Right lobe of liver (tissue), 4 donors: ENCODE measurements at regions not wholly inside any gene's neighbourhood (a gene's known extent, or its start where the extent isn't known, plus 50 kb on each side); places are given as distances from the start of the nearest gene placed in this dataset.

Source experiments
- POLR2A ChIP-seq: fragments of 450-650 bp; IDR thresholded peaks from one replicate; pipeline ENCODE4 v1.6.1; 2017; ENCODE audit warnings: antibody characterized with exemption, mild to moderate bottlenecking
- TF ChIP-seq, protein P1 (sequence below), 4 donors: fragments of 200-600 bp in 3 of 4; fragments of 450-650 bp in 1 of 4; IDR thresholded peaks; one replicate each; pipeline versions ENCODE4 v1.5.1 to v1.8.0; 2016 to 2022; ENCODE audit warnings: antibody characterized with exemption in 4 of 4, mild to moderate bottlenecking in 2 of 4
- donor health status: DM: no; HTN: no; CAD: no.
- donor health status: DM: no; HTN: no; CAD: no.
- donor health status: DM: no; HTN: yes; CAD: no.

DNA sequence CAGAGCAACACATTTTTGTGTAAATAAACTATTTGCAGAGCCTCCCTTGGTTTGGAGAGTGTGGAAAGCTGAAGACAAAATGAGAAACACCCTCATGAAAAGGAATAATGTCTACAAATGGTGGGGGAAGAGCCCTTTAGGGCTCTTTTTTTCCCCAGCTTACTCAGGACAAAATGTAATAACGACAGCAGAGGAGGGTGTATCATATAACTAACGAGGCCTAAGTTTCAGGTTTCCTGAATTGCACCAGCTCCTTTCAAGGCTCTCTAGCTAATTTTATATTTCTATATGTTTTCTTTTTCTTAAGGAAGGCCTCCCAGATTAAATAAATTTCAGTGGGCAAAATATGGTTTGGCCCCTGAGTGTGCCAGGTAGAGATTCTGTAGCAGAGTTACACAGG is 116.3 kb downstream of the FEM1C start:
- TF ChIP-seq, protein P1, sequence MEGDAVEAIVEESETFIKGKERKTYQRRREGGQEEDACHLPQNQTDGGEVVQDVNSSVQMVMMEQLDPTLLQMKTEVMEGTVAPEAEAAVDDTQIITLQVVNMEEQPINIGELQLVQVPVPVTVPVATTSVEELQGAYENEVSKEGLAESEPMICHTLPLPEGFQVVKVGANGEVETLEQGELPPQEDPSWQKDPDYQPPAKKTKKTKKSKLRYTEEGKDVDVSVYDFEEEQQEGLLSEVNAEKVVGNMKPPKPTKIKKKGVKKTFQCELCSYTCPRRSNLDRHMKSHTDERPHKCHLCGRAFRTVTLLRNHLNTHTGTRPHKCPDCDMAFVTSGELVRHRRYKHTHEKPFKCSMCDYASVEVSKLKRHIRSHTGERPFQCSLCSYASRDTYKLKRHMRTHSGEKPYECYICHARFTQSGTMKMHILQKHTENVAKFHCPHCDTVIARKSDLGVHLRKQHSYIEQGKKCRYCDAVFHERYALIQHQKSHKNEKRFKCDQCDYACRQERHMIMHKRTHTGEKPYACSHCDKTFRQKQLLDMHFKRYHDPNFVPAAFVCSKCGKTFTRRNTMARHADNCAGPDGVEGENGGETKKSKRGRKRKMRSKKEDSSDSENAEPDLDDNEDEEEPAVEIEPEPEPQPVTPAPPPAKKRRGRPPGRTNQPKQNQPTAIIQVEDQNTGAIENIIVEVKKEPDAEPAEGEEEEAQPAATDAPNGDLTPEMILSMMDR (IDR thresholded peaks at IDR 0.05), result no peak
- TF ChIP-seq POLR2A, result no peak
